NCI-H2227 (cell line): ENCODE measurements at regions not wholly inside any gene's neighbourhood (a gene's known extent, or its start where the extent isn't known, plus 50 kb on each side); places are given as distances from the start of the nearest gene placed in this dataset.

Experiments used
- DNase-seq: peaks from one replicate; lab custom pipeline; 2025; ENCODE audit not compliant: unreplicated experiment; lab: John Stamatoyannopoulos, UW

DNA sequence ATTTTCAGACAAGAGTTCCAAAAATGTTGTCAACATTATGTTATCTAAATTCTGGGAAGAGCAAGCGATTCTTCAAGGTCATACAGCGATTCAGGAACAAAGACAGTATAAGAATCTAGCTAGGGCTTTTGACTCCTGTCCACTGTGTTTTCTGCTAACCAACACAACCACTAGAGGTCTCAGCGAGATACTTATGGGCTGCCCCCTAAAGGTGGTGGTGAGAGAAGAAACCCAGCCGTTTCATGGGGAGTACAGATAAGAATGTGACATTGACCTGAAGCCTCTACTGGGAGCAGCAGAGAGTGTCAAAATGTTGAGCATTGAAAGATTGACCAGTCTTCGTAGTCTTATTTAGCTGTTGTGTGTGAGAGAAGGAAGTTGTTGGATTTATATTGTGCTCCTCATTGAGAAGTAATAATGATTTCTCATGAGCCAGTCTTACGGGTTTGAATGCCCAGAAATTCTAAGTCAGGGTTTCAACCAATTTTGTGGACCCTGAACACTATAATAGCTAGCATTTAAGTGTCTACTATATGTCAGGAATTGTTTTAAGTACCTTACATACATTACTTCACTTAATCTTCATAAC is 168.3 kb downstream of the SPRY1 start:
- DNase-seq, result peak; percentile 37

DNA sequence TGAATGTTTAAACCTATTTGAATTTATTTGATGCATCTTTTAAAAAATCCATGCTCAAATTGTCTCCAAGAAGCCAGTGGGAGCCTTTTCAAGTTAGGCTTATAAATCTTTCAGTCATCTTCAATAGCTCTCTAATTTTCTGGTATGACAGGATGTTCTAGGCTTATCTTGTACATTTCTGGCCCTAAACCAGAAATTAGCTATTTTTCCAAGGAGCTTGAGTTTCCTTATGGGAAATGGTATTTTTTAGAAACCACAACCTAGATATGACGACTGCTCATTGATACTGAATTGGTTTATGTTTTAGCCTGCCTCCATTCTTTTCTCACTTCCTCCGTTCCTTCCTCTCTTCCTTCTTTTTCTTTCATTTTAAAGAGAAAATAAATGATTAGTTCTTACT is 172.3 kb downstream of the SPRY1 start:
- DNase-seq, result no peak

DNA sequence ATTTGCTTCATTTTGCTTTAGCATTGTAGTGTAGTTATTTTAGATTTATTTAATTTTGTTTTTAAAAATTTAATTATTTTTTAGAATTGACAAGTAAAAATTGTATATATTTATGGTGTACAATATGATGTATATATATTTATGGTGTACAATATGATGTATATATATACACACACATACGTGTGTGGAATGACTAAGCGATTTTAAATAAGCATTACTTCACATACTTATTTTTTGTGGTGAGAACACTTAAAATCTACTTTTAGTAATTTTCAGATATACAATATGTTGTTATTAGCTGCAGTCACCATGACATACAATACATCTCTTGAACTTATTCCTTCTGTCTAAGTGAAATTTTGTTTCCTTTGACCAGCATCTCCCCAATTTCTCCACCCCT is 172.9 kb downstream of the SPRY1 start:
- DNase-seq, result no peak

DNA sequence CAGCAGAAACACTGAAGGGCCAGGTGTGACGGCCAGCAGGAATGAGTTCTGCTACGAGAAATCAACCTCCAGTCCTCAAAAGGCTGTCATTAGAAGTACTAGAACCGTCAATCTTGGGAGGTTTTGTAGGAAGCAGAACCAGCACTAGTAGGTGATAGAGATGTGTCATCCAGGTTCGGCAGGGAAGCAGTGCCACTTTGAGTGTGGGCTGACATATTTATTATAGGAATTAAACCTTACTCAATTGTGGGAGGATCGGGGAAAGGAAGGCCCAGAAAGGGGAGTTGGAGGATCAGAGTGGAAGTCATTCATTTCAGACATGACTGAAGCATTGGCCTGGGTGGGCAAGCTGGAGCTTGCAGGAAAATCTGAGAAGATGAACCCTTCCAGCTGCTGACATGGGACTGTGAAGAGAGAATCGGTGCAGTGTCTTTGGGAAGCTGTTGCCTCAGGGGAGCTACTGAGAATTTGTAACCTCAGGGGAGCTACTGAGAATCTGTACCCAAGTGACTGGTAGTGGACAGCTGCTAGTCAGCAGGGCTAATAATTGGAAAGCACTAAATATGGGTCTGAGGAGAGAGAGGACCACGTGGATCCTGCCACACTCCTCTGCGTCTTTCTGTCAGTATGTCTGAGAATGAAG is 177.4 kb downstream of the SPRY1 start:
- no peak for DNase-seq

DNA sequence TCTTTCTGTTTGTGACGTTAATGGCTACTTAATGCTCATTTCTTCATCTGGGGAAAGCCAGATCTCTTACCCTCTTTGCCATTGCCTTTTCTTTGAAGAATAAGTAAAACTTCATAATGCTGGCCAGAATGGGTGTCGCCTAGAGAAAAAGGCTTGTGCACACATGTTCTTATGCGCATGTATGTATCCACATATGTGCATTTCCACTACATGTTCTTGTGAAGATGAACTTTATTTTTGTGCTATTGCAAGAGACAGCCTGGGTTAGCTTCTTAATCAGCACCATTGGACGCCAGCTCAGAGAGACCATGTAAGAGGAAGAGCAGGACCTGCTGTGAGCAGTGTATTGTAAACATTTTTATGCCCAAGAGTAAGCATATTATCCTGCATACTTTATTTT is 178.7 kb downstream of the SPRY1 start:
- no peak for DNase-seq

DNA sequence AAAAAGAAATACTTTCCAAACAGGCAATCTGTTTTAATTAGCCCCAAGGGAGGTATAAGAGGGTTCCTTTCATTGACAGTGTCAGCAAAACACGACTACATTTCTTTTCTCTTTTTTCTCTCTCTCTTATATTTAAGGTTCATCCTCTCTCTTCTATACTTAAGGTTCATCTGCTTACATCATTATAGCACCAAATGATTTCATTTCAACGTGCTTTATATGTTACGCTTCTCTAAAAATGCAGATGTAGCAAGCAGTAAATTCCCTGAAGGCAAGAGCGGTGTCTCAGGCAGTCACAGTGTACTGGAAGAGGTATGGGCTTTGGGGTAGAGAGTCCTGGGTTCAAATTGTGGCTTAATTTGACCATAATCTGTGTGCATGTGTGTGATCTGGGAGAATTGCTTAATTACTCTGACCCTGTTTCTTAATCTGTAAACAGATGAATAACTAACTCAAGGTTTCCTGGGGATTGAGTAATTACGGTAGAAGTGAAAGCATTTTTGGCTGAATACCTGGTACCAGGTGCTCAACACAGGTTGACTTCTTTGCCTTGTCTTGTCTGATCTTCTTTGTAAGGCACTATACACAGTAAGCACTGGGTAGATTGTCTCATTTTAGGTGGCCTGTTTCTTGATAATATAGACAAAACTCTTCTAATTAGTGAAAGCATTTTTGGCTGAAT is 180.8 kb downstream of the SPRY1 start:
- DNase-seq, result no peak

DNA sequence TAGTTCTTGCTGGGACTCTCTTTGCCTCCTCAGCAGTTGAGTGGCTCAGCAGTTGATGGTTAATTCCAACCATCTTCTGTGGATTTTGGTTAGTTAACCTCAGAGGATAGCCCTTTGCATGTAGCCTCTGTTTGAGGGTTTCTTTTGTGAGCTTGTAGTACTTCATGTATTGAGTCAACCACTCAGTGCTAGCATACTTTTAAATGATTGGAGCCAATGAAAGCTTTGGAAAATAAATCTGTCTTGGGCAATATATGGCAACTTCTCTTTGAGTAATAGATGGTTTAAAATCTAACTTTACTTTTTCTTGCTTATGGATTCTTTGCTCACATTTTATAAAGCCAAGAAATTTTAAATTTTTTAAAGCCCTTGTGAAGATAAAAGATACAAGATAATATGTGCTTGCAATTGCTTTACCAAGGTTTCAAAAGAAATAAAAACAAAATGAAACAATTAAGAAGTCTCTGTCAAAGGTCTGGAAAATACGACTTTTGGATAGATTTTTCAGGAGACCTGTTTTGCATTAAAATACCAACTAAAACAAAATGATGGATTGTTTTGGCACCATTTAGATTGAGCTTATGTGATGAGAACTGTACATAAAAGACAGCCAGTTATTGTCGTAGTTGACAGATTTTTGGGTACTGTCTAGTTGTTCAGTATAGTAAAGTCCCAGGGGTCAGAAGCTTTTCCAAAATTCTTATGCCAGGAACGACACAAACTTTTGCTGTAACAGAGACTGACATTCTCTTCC is 181.9 kb downstream of the SPRY1 start:
- DNase-seq, result no peak

DNA sequence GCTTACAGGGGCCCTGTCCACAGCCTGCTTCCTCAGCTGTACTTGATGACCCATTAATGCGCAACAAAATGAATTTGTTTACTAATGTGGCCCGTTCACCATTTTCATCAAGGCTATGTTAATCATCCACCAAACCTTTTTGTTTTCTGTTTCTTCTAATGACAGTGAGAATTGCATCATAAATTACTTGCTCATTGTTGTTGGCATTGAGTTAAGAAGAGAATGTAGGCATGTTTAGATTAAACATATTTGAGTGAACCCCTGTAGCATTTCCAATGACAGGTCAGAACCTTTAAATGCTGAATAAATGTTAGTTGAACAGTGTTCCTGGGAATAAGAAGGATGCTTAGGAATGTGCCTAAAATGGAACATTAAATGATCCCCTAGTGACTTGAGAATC is 183.4 kb downstream of the SPRY1 start:
- no peak for DNase-seq

DNA sequence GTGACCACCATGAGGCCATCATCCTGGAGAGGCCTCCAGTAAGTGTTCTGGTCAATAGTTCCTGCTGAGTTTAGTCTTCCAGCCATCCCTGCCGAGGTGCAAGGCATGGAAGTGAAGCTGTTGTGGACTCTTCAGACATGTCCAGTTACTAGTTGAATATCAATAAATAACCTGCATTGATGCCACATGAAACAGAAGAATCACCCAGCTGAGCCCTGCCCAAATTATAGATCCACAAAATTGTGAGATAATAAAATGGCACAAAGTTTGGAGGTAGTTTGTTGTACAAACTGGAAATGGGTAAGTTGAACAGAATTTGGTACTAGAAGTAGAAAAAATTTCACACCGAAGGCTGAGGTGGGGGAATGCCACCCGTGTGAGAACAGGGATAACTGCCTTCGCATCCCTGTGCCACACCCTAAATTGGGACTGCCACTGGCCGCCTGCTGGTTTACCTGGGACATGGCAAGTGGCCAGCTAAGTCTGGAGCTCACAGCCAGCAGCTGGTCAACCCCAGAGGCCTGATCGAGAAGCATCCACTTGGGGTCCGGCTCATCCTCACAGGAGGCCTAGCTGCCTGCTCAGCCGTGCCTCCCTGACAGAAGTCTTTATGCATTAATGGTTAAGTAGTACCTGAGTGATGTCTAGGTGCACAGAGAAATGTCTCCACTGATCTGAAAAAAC is 184.5 kb downstream of the SPRY1 start:
- DNase-seq, result no peak

DNA sequence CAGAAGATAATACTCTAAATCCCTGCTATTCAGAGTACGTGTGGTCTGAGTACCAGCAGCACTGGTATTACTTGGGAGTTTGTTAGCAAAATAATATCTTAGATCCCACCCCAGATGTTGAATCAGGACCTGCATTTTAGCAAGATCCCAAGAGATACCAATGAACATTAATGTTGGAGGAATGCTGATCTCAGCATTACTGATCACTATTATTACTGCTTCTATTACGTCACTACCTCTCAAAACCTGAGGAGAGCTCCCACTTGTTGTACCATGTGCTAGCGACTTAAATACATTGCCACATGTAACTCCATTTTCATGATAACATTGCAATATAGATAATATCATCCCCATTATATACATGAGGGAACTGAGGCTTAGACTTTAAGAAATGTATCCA is 185.2 kb downstream of the SPRY1 start:
- no peak for DNase-seq

DNA sequence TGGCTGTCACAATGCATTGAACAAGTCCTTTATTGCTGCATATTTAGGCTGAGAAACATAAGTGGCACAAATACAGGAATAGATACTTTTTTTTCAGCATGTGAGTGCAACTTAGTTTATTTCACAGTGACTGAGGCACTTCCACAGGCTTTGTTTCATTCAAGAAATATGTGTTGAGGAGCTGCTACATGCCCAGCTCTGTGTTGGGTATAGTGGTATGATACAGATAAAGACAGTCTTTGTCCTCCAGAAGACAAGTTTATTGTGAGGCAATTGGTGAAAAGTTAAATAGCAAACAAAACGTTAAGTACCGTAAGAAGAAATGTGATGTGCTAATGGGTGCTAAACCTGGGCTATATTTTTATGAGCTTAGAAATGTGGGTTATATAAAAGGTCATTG is 186.4 kb downstream of the SPRY1 start:
- no peak for DNase-seq

DNA sequence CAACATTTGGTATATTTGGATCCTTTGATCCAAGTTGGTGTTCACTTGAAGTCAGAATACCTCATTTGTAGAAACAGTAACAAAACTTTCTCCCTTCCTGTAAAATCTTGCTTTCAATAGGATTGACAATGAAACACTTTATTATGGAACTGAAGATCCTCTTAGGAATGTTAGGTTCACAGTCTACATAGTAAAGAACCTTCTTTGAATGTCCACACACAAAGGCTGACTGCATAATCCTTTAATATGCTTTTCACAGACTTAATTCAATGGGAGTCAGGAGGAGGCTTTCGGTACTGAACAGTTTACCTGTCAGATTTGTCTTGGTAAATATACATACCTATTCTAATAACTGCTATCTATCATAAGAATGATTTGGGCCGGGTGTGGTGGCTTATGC is 188.5 kb downstream of the SPRY1 start:
- no peak for DNase-seq

DNA sequence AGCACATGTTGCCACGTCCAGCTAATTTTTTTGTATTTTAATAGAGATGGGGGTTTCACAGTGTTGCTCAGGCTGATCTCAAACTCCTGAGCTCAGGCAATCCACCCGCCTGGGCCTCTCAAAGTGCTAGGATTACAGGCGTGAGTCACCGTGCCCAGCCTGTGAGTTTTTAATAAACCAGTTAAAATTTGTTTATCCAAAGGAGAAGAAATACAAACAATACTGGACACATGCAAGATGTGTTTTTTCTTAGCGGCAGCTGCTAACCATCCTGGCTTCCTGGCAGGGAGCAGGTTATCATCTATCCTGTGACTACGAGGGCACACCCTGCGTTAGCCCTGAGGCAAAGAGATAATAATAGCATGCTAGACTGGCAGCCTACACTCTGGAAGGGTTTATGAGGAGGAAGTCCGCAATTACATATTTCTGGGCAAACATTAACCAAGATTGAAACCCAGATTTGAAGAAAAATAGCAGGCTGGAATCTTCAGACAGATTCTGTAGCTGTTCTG is 191.4 kb downstream of the SPRY1 start:
- DNase-seq, result peak; percentile 17

DNA sequence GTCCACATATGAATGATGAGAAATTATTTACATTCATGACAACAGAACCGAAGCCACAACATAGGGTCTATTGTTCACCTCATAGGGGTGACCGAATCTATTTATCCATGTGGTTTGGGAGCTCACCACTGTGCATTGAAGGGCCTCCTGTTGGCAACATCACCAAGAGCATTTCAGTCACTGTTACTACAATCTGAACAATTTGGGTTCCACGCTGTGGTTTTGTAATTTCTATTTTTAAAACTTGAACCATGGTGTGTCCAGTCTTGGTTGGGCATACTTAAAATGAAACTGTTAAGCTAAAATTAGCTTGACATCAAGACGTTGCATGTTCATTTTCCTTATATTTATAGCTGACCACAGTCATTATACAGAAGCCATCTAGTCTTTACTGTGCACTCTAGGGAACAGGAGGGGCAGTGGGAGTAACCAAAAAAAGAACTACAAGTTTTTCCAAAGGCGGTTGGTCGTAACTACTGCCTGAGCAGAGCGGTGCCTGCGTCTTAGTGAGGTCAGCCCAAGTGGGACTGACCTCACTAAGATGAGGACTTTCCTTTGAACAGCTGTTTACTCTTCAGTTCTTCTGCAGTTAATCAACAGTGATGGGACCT is 192.1 kb downstream of the SPRY1 start:
- DNase-seq, result no peak

DNA sequence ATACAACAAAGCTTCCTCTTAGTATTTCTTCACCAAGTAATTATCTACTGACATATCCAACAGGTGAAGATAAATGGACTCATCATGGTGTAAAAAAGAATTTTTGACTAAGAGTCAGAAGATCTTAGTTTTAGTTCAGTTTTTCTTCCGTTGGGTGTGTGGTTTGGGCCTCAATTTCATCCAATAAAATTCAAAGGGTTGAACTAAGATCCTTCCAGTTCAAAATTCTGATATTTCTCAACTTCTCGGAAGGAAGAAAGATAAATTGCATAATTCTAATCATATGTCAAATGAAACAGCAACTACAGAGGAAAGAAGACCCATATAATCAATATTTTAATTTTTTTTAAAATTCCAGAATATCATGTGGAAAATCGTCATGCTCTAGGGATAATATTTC is 192.7 kb downstream of the SPRY1 start:
- DNase-seq, result no peak

DNA sequence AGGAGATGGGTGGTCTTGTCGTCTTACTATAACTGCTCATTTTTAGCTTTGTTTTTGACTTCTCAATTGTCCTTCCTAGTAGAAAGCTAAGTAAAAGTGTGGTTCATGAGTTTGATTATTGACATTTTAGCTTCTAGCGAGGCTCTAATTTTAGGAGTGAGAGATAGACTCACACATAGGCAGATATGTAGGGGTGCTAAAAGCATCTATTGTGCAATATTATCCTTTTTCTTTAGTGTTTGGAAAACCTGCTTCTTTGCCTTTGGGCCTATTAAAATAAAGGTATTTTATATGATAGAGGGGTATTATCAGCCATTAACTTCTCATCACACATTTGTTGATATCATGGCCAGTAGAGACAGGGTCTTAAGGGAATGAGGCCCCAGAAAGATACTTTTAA is 195.3 kb downstream of the SPRY1 start:
- DNase-seq, result no peak

DNA sequence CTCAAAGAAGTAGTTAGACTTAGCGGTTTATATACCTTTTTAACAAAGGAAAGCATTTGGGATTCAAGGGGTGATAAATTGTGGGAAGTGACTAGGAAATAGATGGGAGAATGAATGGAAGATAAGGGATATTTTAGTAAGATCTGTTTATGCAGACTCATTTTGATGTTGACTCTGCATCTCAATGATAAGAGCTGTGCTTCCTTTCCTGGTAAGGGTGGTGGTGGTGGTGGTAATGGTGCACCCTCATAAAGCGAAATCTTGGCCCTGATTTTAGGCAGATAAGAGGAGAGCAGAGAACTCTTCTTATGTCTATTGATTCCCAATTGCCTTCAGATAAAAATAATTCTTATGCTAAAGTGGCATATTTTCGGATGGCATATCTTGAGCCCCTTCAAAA is 197.1 kb downstream of the SPRY1 start:
- DNase-seq, result no peak

DNA sequence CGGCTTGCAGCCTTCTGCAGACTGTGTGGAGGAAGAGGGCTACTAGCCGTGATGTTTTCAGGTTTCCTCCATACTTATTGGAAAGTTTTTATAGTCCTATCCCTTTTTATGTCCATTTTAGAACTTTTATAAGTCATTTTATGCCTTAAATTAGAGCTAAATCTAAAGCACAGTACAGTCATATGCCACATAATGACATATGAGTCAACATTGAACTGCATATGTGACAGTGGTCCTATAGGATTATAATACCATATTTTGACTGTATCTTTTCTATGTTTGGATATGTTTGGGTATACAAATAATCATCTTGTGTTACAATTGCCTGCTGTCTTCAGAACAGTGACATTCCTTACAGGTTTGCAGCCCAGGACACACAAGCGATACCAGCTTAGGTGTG is 200.2 kb downstream of the SPRY1 start:
- no peak for DNase-seq

DNA sequence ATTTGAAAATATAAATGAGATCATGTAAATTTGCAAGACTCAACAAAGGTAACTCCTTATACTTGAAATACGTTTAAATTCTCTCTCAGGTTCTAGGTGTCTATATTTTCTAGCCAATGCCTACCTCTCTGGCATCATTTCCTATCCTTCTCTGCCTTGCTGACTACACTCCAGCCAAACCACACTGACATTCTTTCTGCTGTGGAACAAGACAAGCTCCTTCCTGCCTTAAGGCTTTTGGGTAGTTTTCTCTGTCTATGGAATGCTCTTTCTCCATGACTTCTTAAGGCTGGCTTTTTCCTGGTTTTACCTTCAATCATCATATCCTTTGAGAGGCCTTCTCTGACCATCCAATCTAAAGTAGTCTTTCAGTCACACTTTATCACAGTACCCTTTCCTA is 201.0 kb downstream of the SPRY1 start:
- no peak for DNase-seq

DNA sequence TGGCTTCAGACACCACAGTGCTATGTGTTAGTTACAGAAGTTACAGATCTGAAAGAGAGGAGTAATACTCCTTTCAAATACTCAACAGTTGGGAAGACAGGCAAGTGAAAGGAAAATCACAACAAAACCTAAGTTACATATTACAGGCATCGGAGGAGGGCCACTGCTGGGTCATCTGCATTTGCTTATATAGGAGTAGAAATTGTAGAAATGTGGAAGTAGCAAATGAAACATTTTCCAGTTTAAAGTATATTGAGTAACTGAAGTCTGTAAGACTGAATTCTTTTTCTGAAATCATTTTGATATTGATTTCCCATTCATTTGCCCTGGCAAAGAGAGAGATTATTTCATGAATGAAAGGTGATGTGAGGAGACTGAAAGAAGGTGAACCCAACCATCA is 201.7 kb downstream of the SPRY1 start:
- no peak for DNase-seq
